GM23248 (cell line): ENCODE measurements at regions not wholly inside any gene's neighbourhood (a gene's known extent, or its start where the extent isn't known, plus 50 kb on each side); places are given as distances from the start of the nearest gene placed in this dataset.

Experiments
- EZH2 ChIP-seq: fragments of 200-600 bp; sonication (generic); IDR thresholded peaks from 2 replicates; pipeline ENCODE4 v1.6.1; 2018; ENCODE audit warnings: antibody characterized with exemption, mild to moderate bottlenecking; ENCODE audit not compliant: insufficient read depth, poor library complexity, severe bottlenecking
- EZH2phosphoT487 ChIP-seq: fragments of 200-600 bp; sonication (generic); IDR thresholded peaks from 2 replicates; pipeline ENCODE4 v1.6.1; 2018; ENCODE audit warnings: antibody characterized with exemption, moderate library complexity, mild to moderate bottlenecking, low read depth; ENCODE audit not compliant: insufficient read depth

DNA sequence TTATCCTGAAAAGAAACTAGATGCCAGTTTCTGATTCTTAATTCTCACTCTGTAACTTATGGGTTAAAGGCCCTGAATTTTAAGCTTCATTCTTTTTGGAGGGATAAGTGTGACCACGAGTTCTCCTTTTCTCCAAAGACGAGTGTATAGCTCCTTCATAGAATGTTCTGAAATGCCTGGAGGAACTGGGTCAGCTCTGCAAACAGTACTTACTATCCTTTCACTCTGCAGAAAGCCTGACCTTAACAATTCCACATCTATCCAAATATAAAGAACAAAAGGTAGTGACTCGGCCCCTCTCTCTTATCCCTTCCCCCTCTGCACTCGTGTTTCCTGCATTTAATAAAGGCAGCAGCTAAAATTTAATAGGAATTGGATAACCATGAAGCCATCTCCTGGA, 150.5 kb downstream of the LYPLAL1 start:
- TF ChIP-seq EZH2phosphoT487 = no peak
- no peak for TF ChIP-seq EZH2
